Activated effector memory CD4-positive, alpha-beta T cell treated with anti-CD3 and anti-CD28 coated beads, Interleukin-2, amount 50 U/mL, for 16 hours (primary cell): ENCODE measurements at regions not wholly inside any gene's neighbourhood (a gene's known extent, or its start where the extent isn't known, plus 50 kb on each side); places are given as distances from the start of the nearest gene placed in this dataset.

ENCODE experiments used
- DNase-seq: peaks from one replicate; pipeline ENCODE4 v3.0.0-alpha.2; 2020

- no peak for DNase-seq
These were observed 963.1 kb downstream of the EFNB2 start for GRCh38 chr13:105572401-105572800.

DNA sequence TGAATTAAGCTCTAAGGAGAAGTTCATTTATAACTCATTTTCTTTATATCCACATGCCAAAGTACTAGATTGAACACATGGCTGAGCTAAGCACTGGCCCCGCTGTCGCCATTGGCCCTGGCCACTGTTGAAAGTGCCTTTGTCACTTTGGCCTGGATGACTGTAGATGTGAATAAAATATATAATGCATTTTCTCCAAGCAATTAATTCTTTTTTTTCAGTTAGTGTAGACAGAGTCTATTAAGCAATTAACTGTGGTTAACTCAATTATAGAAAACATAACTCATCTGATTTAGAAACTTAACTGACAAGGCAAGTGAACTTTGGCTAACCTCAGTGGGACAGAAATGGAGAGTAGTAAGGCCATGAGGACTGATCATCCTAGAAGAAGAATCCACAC, 965.6 kb downstream of the EFNB2 start:
- DNase-seq: no peak

GRCh38 chr13:105567951-105568525, 967.4 kb downstream of the EFNB2 start:
- no peak for DNase-seq

DNA sequence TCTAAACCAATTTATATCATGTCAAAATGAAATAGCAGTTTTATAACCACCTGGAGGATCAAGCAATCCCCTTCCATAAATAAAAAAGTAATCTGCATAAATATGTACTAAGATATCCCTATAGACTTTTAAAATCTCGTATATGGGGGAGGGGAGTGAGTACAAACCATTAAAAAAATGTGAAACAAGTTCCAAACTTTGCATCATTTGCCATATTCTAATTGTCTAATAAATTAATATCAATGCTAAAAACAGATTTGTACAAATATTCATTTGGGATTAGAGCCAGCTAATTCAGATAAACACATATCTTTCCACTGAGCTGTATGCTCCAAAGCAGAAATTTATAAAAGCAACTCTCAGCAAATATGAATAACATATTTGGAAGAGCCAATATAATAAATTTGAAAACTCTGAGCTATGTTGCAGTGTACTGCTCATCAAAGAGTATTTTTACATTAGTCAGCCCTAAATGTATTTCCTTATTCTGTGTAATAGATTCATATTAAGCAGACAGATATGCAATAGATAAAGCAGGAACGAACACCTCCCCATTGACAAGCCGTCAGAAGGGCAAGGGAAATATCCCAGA, 970.2 kb downstream of the EFNB2 start:
- no peak for DNase-seq

- no peak for DNase-seq
These were observed 983.4 kb downstream of the EFNB2 start for GRCh38 chr13:105552078-105552477.

DNA sequence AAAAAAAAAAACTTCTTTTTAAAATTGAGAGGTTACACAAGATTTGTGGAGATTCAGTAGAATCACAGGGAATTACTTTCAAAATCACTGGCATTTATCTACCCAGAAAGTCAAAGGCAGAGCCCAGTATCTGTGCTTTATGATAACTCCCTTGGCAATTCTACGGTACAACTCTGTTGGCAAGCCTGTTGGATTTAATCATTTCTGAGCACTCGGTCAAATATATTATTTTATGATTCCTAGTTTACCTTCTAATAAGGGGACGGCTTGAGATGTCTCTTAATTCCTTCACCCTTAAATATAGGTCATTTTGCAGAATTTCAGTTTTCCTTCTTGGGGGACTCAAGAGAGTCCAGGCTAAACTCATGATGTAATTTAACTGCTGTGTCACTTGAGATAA, 987.6 kb downstream of the EFNB2 start:
- DNase-seq: no peak

DNA sequence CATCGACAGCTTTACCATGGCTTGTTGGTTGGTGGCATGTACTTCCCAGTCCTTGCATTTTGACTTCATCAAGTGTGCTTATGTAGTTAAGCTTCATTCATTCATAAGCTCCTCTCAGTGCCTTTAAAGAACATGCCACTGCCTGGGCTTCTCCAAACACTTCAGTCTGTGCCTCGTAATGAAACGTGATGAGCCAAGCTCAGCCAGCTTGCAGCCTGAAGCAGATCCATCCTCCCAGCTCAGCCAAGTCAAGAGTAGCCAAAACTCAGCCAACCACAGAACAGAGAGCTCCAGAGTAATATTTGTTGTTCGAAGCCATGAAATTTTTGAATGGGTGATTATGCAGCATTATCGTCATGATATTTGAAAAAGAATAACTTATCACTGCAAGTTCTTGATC, 989.7 kb downstream of the EFNB2 start:
- no peak for DNase-seq

DNA sequence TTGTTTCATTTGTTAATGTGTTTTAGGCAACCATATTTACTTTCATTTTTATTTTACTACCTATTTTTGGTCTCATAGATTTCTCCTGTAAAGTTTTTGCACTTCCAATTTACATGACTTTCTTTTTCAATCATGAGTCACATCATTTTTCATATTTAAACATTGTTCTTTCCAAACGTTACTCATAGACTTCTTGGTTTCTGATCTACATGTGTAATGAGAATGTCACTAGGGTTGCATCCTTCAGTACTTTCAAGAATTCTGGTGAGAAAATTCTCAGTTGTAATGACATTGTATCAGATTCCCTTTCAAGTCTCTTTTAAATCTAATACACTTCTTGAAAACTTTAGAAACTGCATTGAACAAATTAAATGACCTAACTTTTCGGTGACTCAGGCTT, 991.7 kb downstream of the EFNB2 start:
- no peak for DNase-seq

DNA sequence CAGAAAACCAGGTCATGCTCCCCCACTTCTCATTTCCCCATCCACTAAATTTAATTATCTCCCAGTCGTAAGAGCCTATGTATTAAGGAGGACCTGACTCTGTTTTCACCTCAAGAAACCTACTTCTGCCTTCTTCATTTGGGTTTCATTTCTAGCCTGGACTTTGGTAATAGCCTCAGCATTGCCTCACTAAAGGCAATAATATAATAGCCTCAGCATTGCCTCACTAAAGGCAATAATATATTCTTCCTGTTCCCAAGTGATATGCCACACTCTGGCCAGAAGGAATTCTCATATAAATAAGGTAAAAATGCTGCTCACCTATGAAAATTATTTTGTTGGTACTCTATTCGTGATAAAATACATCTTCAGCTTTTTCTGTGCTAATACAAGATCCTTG, 993.9 kb downstream of the EFNB2 start:
- no peak for DNase-seq

GRCh38 chr13:105538346-105538745, 997.1 kb downstream of the EFNB2 start:
- DNase-seq: no peak

GRCh38 chr13:105537113-105537512, 998.3 kb downstream of the EFNB2 start:
- DNase-seq: no peak

DNA sequence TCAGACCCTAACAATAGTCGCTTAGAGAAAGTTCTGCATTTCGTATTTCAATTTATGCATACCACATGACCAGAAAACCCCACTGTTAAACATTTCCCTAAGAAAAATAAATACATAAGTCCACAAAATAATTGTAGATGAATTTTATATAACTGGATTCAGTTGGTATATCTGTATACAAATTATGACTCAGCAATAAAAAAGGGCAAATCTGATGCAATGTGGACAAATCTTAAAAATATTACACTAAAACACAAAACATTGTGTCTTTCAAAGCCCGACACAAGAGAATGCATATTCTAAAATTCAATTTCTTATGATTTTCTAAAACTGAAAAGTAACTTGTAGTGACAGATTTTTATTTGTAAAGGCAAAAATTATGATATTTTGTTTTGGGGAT, 1005.0 kb downstream of the EFNB2 start:
- no peak for DNase-seq

DNA sequence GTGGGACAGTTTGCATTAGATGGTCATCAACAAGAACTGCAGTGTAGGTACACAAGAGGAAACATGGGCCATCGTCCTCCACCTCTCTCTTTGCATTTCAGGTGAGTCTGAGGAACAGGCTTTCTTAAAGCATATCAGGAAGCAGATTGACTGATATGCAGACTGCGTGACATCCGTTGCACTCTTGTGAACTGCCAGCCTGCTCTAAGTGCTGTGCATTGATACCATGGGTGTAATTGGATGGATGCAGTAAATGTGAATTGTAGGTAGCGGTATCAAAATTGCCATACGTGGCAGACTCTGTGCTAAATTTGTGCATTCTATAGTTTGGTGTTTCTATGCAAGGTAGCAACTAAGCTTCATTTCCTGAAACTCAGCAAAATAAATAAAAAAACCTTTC, 1008.3 kb downstream of the EFNB2 start:
- DNase-seq: no peak

GRCh38 chr13:105519771-105520170, 1015.7 kb downstream of the EFNB2 start:
- no peak for DNase-seq

- no peak for DNase-seq
These were observed 1017.4 kb downstream of the EFNB2 start for GRCh38 chr13:105518086-105518485.

DNA sequence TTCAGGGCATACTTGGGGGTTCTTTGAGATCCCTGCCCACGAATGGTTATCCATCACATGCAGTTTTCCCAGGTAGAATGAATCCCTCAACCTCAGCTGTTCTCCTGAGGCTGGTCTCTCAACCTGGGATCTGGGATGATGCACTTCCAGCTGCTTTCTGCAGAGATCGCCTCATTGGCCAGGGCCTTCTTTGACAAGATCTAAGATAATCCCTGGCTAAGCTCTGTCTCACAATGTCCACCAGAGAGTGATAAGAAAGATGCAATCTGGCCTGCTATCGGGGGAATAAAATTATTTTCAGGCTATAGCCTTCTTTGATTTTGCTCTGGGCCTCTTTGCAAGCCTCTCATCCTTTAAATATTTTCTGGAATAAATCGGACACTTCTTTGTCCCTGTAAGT, 1021.1 kb downstream of the EFNB2 start:
- DNase-seq: no peak

DNA sequence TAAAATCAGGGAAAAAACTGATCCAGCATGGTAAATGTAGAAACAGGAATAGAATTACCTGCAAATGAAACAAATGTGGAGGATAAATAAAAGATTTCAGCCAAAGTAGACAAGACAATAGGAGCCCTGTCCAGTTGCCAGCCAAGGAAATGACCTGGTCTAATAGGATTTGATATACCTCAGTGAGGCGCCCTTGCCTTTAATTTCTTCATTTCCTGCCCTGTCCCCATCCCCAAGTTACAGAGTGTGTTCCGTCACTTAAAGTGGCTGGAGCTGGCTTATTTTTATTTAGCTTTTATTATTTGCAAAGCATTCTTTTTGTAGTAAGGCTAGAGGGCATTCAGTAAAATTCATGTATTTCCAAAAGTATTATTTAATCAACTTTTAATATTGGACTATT, 1022.0 kb downstream of the EFNB2 start:
- no peak for DNase-seq

DNA sequence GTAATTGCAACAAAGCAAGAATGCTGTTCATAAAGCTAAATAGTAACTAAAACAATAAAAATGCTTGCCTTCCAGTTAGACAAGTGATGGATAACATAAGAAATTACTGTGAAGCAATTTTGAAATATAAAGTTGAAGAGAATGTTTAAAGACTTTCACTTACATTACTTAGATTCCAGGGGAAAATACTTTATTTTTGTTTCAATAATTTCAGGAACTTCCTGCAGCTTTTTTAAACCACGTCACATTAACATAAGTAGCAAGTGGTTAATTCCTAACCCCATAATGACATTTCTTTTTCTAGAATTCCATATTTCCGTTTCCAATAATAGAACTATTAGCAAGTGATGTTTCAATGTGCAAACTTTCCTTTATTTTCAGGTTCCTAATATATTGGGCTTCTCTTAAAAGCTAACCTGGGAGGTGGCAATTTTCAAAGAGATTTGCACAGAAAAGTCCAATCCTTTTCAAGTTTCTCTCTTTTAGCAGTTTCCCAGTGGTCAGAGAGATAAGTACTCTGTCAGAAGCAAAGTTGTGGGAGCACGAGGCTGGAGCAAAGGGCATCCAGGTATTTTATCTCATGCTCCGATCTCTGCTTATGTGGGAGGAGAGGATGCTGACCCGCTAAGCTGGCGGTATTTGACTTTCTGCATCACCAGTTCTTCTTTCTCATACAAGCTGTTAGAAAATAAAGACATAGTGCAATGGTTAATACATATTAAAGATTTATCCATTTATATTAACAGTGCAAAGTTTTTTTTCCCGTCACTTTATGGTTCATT, 1025.3 kb downstream of the EFNB2 start:
- no peak for DNase-seq

DNA sequence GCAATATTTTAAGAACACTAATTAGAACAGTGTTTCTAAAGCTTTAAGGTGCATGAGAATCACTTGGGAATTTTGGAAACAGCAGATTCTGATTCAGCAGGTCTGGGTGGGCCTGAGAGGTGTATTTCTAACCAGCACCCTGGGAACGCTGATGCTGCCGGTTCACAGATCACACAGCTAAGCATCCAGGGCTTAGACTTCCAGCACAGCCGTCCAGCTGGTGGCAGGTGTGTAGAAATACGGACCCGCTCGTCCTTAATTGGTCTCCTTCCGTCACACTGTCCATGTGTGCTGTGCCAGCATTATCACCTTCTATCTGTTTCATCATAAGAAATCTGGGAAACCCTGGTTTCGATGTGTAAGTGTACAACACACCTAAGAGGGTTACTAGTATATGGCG, 1029.0 kb downstream of the EFNB2 start:
- no peak for DNase-seq

- no peak for DNase-seq
These were observed 1033.3 kb downstream of the EFNB2 start for GRCh38 chr13:105502193-105502592.

GRCh38 chr13:105497597-105497996, 1037.9 kb downstream of the EFNB2 start:
- no peak for DNase-seq

DNA sequence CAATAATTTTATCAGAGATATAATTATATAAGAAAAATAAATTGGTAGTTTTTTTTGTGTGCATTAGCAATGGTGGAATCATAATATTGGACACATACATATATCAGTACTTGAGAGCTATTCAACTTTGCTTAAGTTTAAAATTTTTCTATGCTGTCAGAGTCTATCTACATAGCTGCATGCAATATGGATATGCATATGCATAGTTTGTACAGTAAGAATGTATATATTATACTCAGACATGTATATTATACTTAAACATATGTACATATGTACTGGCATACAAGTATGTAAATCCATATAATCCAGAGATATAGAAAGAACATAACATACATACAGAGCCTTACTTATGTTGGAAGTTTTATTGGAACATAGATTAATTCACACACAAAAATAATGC, 1043.2 kb downstream of the EFNB2 start:
- no peak for DNase-seq

DNA sequence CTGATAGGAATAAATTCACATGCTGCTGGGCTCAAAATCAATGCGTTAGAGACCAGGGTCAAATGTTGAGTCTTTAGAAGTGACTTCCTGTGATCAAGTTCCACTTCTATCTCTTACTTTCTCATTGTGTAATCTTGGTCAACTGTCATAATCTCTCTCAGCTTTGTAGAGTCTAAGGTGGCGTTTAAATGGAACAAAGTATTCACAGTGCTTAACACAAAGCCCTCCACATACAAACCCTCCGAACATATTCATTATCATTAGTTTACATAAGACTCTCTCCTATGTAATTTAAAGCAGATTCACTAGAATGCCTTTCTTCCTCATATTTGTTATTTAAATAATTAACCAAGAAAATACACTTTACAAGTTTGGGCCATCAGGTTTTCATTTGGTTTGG, 1044.1 kb downstream of the EFNB2 start:
- DNase-seq: no peak

DNA sequence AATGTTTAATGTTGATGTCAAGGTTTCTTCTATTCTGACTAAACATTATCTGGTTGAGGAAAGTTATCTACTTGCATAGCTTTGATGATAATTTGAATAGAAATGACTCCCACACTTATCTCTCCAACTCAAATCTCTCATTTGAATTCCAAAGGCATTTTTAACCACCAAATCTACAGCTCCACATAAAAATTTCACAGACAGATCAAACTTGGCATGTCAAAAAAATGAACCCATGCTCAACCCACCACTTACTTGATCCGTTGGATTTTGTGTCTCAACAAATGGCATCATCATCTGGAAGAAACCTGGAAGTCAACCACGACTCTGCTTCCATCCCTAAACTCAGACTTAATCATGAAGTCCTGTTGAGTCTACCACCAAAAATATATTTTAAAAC, 1050.4 kb downstream of the EFNB2 start:
- no peak for DNase-seq
